Tibial nerve (tissue), 3 donors: ENCODE measurements at regions not wholly inside any gene's neighbourhood (a gene's known extent, or its start where the extent isn't known, plus 50 kb on each side); places are given as distances from the start of the nearest gene placed in this dataset.

Experiments used
- CTCF ChIP-seq, 5 experiments: fragments of 200-600 bp in 3 of 5; fragments of 450-650 bp in 2 of 5; sonication (generic) in 3 of 5; IDR thresholded peaks; one replicate each; pipeline ENCODE4 v1.5.1; 2016 to 2019; ENCODE audit warnings: antibody characterized with exemption in 5 of 5, mild to moderate bottlenecking in 3 of 5, moderate library complexity in 2 of 5
- POLR2A ChIP-seq, 2 donors: fragments of 450-650 bp; IDR thresholded peaks; one replicate each; pipeline ENCODE4 v1.6.1; 2017; ENCODE audit warnings: antibody characterized with exemption in 2 of 2, mild to moderate bottlenecking in 2 of 2, moderate library complexity in 2 of 2

DNA sequence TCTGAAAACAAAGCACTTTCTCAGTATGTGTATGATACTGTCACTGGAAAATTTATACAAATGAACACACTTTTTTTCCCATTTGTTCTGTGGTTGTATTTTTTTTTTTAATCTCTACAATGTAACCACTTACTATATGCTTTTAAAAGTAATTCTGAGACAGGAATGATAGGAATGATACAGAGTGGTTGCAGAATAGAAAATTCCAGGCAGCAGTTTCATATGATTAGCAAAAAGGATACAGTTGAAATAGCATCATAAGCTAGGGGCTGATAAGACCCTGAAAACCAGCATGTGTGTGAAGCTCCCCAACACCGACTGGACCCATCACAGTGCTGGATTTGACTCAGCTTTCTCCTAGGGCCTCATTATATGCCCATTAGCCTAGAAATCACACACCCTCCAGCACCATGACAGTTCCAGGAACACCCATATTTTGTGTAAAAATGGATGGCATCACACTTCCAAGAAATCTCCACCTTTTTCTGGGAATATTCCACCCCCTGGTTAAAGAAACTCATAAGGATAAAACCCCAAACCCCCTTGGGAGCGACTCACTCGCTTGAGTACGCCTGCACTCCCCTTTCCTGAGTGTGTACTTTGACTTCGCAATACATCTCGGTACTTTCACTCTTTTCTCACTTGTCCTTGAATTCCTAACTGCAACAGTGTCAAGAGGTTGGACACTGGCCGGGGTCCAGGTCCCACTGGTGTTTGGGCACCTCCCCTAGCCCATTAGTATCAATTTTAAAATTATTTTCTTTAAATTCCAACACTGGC lies 77.4 kb upstream of the AGA start:
- TF ChIP-seq POLR2A (IDR thresholded peaks at IDR 0.05) (no peak), CTCF (IDR thresholded peaks at IDR 0.05) (no peak)
